IMR-90 (cell line): ENCODE measurements at regions not wholly inside any gene's neighbourhood (a gene's known extent, or its start where the extent isn't known, plus 50 kb on each side); places are given as distances from the start of the nearest gene placed in this dataset.

Experiments used
- BHLHE40 ChIP-seq: fragments of 150-350 bp; IDR thresholded peaks from 2 replicates; pipeline ENCODE4 v1.6.1; 2016; ENCODE audit warnings: mild to moderate bottlenecking, low read depth, low read length
- CTCF ChIP-seq: conservative IDR thresholded peaks from 2 replicates; pipeline ENCODE4 v1.5.1; 2012; ENCODE audit warnings: mild to moderate bottlenecking, low read depth, low read length, improper control_type of control experiment
- POLR2A ChIP-seq: IDR thresholded peaks from 2 replicates; pipeline ENCODE4 v1.6.1; 2012; ENCODE audit warnings: mild to moderate bottlenecking, low read depth, low read length
- RCOR1 ChIP-seq: IDR thresholded peaks from 2 replicates; pipeline ENCODE4 v1.6.1; 2012; ENCODE audit warnings: mild to moderate bottlenecking, low read length, improper control_type of control experiment; ENCODE audit not compliant: insufficient replicate concordance
- RFX5 ChIP-seq: IDR thresholded peaks from 2 replicates; pipeline ENCODE4 v1.8.0; 2012; ENCODE audit warnings: low read depth, mild to moderate bottlenecking, low read length, moderate library complexity
- TF ChIP-seq, protein P1 (sequence below): fragments of 150-350 bp; IDR thresholded peaks from 2 replicates; pipeline ENCODE4 v1.6.1; 2017; ENCODE audit warnings: mild to moderate bottlenecking, antibody characterized with exemption, low read length, low read depth

- no peak for TF ChIP-seq CTCF
- no peak for TF ChIP-seq BHLHE40
- no peak for TF ChIP-seq RFX5
- TF ChIP-seq POLR2A = no peak
- TF ChIP-seq, protein P1, sequence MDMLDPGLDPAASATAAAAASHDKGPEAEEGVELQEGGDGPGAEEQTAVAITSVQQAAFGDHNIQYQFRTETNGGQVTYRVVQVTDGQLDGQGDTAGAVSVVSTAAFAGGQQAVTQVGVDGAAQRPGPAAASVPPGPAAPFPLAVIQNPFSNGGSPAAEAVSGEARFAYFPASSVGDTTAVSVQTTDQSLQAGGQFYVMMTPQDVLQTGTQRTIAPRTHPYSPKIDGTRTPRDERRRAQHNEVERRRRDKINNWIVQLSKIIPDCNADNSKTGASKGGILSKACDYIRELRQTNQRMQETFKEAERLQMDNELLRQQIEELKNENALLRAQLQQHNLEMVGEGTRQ = no peak
- TF ChIP-seq RCOR1 = no peak
Observed at GRCh38 chr7:424961-425793, 94.5 kb downstream of the PDGFA start.
